ENCODE measurements at regions not wholly inside any gene's neighbourhood (a gene's known extent, or its start where the extent isn't known, plus 50 kb on each side); places are given as distances from the start of the nearest gene placed in this dataset.

DNA sequence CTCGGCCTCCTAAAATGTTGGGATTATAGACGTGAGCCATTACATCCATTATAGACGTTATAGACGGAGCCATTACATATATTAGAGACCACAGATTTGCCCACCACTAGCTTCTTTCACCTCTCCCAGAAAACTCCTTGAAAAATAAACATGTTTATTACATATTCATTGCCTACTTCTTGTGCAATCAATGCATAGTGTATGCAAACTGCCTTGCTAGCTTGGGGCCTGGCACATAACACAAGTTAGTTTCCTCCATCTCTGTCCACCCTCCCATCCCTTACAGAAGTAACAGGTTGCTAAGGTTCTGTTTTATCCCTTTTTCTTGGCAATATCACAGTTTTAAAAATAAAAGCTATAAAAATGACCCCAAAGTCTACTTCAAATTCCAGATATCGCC is 66.4 kb upstream of the KRR1 start:
- no peak for TF ChIP-seq POLR2AphosphoS2 (IDR thresholded peaks at IDR 0.05; ENCODE audit: low read depth, low read length)
- peak; percentile 52; the same call in 1 of the 2 replicates for TF ChIP-seq CEBPB (IDR thresholded peaks at IDR 0.05; ENCODE audit: borderline replicate concordance, low read depth, low read length)
- TF ChIP-seq, protein P1, sequence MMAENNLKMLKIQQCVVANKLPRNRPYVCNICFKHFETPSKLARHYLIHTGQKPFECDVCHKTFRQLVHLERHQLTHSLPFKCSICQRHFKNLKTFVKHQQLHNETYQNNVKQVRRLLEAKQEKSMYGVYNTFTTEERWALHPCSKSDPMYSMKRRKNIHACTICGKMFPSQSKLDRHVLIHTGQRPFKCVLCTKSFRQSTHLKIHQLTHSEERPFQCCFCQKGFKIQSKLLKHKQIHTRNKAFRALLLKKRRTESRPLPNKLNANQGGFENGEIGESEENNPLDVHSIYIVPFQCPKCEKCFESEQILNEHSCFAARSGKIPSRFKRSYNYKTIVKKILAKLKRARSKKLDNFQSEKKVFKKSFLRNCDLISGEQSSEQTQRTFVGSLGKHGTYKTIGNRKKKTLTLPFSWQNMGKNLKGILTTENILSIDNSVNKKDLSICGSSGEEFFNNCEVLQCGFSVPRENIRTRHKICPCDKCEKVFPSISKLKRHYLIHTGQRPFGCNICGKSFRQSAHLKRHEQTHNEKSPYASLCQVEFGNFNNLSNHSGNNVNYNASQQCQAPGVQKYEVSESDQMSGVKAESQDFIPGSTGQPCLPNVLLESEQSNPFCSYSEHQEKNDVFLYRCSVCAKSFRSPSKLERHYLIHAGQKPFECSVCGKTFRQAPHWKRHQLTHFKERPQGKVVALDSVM (CRISPR knock-in tag; IDR thresholded peaks at IDR 0.05): no peak
- TF ChIP-seq, protein P2, sequence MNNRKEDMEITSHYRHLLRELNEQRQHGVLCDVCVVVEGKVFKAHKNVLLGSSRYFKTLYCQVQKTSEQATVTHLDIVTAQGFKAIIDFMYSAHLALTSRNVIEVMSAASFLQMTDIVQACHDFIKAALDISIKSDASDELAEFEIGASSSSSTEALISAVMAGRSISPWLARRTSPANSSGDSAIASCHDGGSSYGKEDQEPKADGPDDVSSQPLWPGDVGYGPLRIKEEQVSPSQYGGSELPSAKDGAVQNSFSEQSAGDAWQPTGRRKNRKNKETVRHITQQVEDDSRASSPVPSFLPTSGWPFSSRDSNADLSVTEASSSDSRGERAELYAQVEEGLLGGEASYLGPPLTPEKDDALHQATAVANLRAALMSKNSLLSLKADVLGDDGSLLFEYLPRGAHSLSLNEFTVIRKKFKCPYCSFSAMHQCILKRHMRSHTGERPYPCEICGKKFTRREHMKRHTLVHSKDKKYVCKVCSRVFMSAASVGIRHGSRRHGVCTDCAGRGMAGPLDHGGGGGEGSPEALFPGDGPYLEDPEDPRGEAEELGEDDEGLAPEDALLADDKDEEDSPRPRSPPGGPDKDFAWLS (CRISPR knock-in tag; IDR thresholded peaks at IDR 0.05; ENCODE audit: borderline replicate concordance): no peak
- no peak overlapping the region for H3K27ac ChIP-seq (ENCODE audit: extremely low read length, insufficient read depth, low read length)
- H3K36me3 ChIP-seq (replicated peaks in 1 of 2; ENCODE audit: control insufficient read depth in 1 of 2, insufficient read depth in 2 of 2, low read length in 2 of 2): no peaks in the 10 kb centered on the region
- ChIA-PET POLR2A (no interaction called here), CTCF (ENCODE audit: low intra/inter-chr PET ratio, low total read pairs) (no interaction called here)
- no peaks in the 10 kb centered on the region for H4K20me1 ChIP-seq (ENCODE audit: insufficient read depth, low read length)
- in situ Hi-C loops (cut with HindIII; ENCODE audit: extremely low pct_ligation_motif_present, low pct_unique_long_range_greater_than_20kb) (no loop called here), intact Hi-C loops (cut with micrococcal nuclease; ENCODE audit: unreplicated experiment) (no loop called here)
- no peak overlapping the region for H3K9ac ChIP-seq (ENCODE audit: insufficient read depth, low read depth, low read length)
- H3K27me3 ChIP-seq (ENCODE audit: control insufficient read depth in 1 of 2, insufficient read depth in 2 of 2, low read length in 2 of 2): peaks cover 0 to 3% of the 10 kb centered on the region in 2 experiments; a peak in 2 of 5 replicates
- no peak overlapping the region for H3K4me2 ChIP-seq (ENCODE audit: low read depth, low read length)
- H3K9me3 ChIP-seq (ENCODE audit: low read length): no peaks in the 10 kb centered on the region
- FAIRE-seq (no peak), DNase-seq (ENCODE audit: low spot score) (no peak), ATAC-seq (no peak)
- H2AFZ ChIP-seq (ENCODE audit: low read length): no peak overlapping the region
- H3K79me2 ChIP-seq (ENCODE audit: insufficient read depth, low read length): no peaks in the 10 kb centered on the region
- peaks cover 23% of the 10 kb centered on the region for H3K4me1 ChIP-seq (ENCODE audit: insufficient read depth, low read length)
- BruUV-seq (replicated peaks): no TSS peak
- H3K4me3 ChIP-seq (replicated peaks in 1 of 3; ENCODE audit: insufficient read depth in 1 of 3, low read depth in 2 of 3, low read length in 3 of 3): no peak overlapping the region
- WGBS (ENCODE audit: low lambda C conversion rate): 72% methylated on average over 5 of the region's 5 CpGs
